Activated gamma-delta T cell (primary cell): ENCODE measurements at regions not wholly inside any gene's neighbourhood (a gene's known extent, or its start where the extent isn't known, plus 50 kb on each side); places are given as distances from the start of the nearest gene placed in this dataset.

Source experiments
- DNase-seq: peaks from one replicate; lab custom pipeline; 2025; lab: John Stamatoyannopoulos, UW

- no peak for DNase-seq
Observed at GRCh38 chr5:2187687-2188086, 305.0 kb upstream of the IRX4 start.

- DNase-seq = no peak
Observed at GRCh38 chr5:2187156-2187555, 304.4 kb upstream of the IRX4 start.

GRCh38 chr5:2186472-2187015, 303.8 kb upstream of the IRX4 start:
- no peak for DNase-seq

GRCh38 chr5:2185646-2186471, 303.1 kb upstream of the IRX4 start:
- no peak for DNase-seq

GRCh38 chr5:2184563-2185540, 302.1 kb upstream of the IRX4 start:
- no peak for DNase-seq

GRCh38 chr5:2184026-2184366, 301.3 kb upstream of the IRX4 start:
- no peak for DNase-seq

GRCh38 chr5:2183154-2184025, 300.7 kb upstream of the IRX4 start:
- DNase-seq = no peak

- DNase-seq = no peak
Observed at GRCh38 chr5:2182020-2182419, 299.3 kb upstream of the IRX4 start.

GRCh38 chr5:2181557-2181956, 298.8 kb upstream of the IRX4 start:
- DNase-seq = no peak

- no peak for DNase-seq
Observed at GRCh38 chr5:2181149-2181548, 298.4 kb upstream of the IRX4 start.

- no peak for DNase-seq
Observed at GRCh38 chr5:2180456-2180855, 297.7 kb upstream of the IRX4 start.

- DNase-seq = no peak
Observed at GRCh38 chr5:2179861-2180260, 297.1 kb upstream of the IRX4 start.

GRCh38 chr5:2178528-2178927, 295.8 kb upstream of the IRX4 start:
- DNase-seq = no peak

GRCh38 chr5:2178071-2178477, 295.3 kb upstream of the IRX4 start:
- DNase-seq = no peak

GRCh38 chr5:2177244-2177643, 294.5 kb upstream of the IRX4 start:
- DNase-seq = no peak

- no peak for DNase-seq
Observed at GRCh38 chr5:2176581-2176980, 293.9 kb upstream of the IRX4 start.

- no peak for DNase-seq
Observed at GRCh38 chr5:2175842-2176404, 293.2 kb upstream of the IRX4 start.

GRCh38 chr5:2175041-2175440, 292.3 kb upstream of the IRX4 start:
- no peak for DNase-seq

GRCh38 chr5:2174538-2174937, 291.8 kb upstream of the IRX4 start:
- no peak for DNase-seq

- no peak for DNase-seq
Observed at GRCh38 chr5:2173151-2173834, 290.6 kb upstream of the IRX4 start.

- DNase-seq = no peak
Observed at GRCh38 chr5:2172471-2172870, 289.7 kb upstream of the IRX4 start.
